GM06990 (cell line): ENCODE measurements at regions not wholly inside any gene's neighbourhood (a gene's known extent, or its start where the extent isn't known, plus 50 kb on each side); places are given as distances from the start of the nearest gene placed in this dataset.

Experiments used
- DNase-seq: peaks from one replicate; pipeline ENCODE4 v3.0.0-alpha.2; 2011; ENCODE audit not compliant: insufficient read length; ENCODE audit errors: extremely low read depth
- H3K27me3 ChIP-seq: replicated peaks from 2 replicates; pipeline ENCODE4 v1.6.0; 2011; ENCODE audit warnings: low read length; ENCODE audit not compliant: control insufficient read depth, insufficient read depth
- H3K36me3 ChIP-seq: 2 replicates; pipeline ENCODE4 v1.5.1; 2011; ENCODE audit warnings: low read length; ENCODE audit not compliant: control insufficient read depth, insufficient read depth
- H3K4me3 ChIP-seq: replicated peaks from 2 replicates; pipeline ENCODE4 v1.5.1; 2011; ENCODE audit warnings: low read depth, mild to moderate bottlenecking, control low read depth, low read length
- CTCF ChIP-seq: IDR thresholded peaks from 2 replicates; pipeline ENCODE4 v1.5.1; 2011; ENCODE audit warnings: low read length, control low read depth, mild to moderate bottlenecking, inconsistent platforms; ENCODE audit not compliant: insufficient read depth, poor library complexity, severe bottlenecking

GRCh38 chr2:75258620-75259019 is 59.3 kb upstream of the TACR1 start:
- no peak for TF ChIP-seq CTCF
- Histone ChIP-seq H3K36me3 (no peaks in the 10 kb centered on the region), H3K27me3 (no peaks in the 10 kb centered on the region), H3K4me3 (no peak overlapping the region)
- no peak for DNase-seq

GRCh38 chr2:75256485-75256884 is 57.2 kb upstream of the TACR1 start:
- no peak overlapping the region for H3K4me3 ChIP-seq
- no peak for DNase-seq
- H3K27me3 ChIP-seq, result no peaks in the 10 kb centered on the region
- TF ChIP-seq CTCF, result no peak
- H3K36me3 ChIP-seq, result no peaks in the 10 kb centered on the region

GRCh38 chr2:75253526-75253925 is 54.2 kb upstream of the TACR1 start:
- no peak for TF ChIP-seq CTCF
- H3K4me3 ChIP-seq, result no peak overlapping the region
- H3K36me3 ChIP-seq, result no peaks in the 10 kb centered on the region
- H3K27me3 ChIP-seq, result no peaks in the 10 kb centered on the region
- DNase-seq, result no peak

- H3K36me3 ChIP-seq, result no peaks in the 10 kb centered on the region
- H3K4me3 ChIP-seq, result no peak overlapping the region
- no peak for DNase-seq
- no peak for TF ChIP-seq CTCF
- H3K27me3 ChIP-seq, result no peaks in the 10 kb centered on the region
These were observed 52.6 kb upstream of the TACR1 start for GRCh38 chr2:75251896-75252295.
